HepG2 (cell line): ENCODE measurements at regions not wholly inside any gene's neighbourhood (a gene's known extent, or its start where the extent isn't known, plus 50 kb on each side); places are given as distances from the start of the nearest gene placed in this dataset.

Experiments
- ATAC-seq: fragments of 200-7000 bp; cut with Tn5 transposase; 3 replicates; pipeline ENCODE4 v1.9.1; 2020; ENCODE audit warnings: mild to moderate bottlenecking, moderate library complexity
- BruUV-seq: library from RNA; stranded (reverse); fragments of 400-500 nt; replicated peaks from 2 replicates; lab custom pipeline; 2021; lab: Mats Ljungman, UMichigan
- CTCF ChIA-PET: fragments of 300-600 bp; formaldehyde crosslinking; extraction: SDS; loops from one replicate; lab custom pipeline; 2021; ENCODE audit warnings: low total read pairs, inconsistent platforms, low intra/inter-chr PET ratio; lab: Yijun Ruan, JAX
- POLR2A ChIA-PET: fragments of 350-600 bp; sonication (Branson Sonifier 250); formaldehyde crosslinking; loops from one replicate; lab custom pipeline; 2020; ENCODE audit warnings: antibody characterized with exemption, inconsistent platforms; lab: Yijun Ruan, JAX
- DNase-seq: peaks from one replicate; pipeline ENCODE4 v3.0.0-alpha.2; 2015; ENCODE audit warnings: low spot score
- FAIRE-seq: peaks from 3 replicates; lab custom pipeline; 2011; peaks lifted over from hg19 to GRCh38; lab: Jason Lieb, UNC
- H2AFZ ChIP-seq: one replicate; pipeline ENCODE4 v1.6.1; 2011; ENCODE audit warnings: low read length, inconsistent platforms
- H3K27ac ChIP-seq: fragments of 300-600 bp; 3 replicates; pipeline ENCODE4 v1.8.0; 2011; ENCODE audit warnings: mixed run types, mild to moderate bottlenecking, mixed read lengths, low read length, inconsistent platforms; ENCODE audit not compliant: insufficient read depth; ENCODE audit errors: extremely low read length
- H3K27me3 ChIP-seq, 2 experiments: fragments of 200-600 bp in 1 of 2; 2 replicates in 1 of 2; 3 replicates in 1 of 2; pipeline versions ENCODE4 v1.6.0 to v1.8.0; 2011; ENCODE audit warnings: low read length in 2 of 2, mild to moderate bottlenecking in 2 of 2, moderate library complexity in 2 of 2, inconsistent platforms in 1 of 2; ENCODE audit not compliant: insufficient read depth in 2 of 2, control insufficient read depth in 1 of 2
- H3K36me3 ChIP-seq, 2 experiments: fragments of 200-600 bp in 1 of 2; replicated peaks in 1 of 2; 2 replicates in 1 of 2; 3 replicates in 1 of 2; pipeline versions ENCODE4 v1.5.1 to v1.8.0; 2011; ENCODE audit warnings: low read length in 2 of 2, inconsistent platforms in 1 of 2; ENCODE audit not compliant: insufficient read depth in 2 of 2, control insufficient read depth in 1 of 2
- H3K4me1 ChIP-seq: 2 replicates; pipeline ENCODE4 v1.5.1; 2012; ENCODE audit warnings: low read length, inconsistent platforms; ENCODE audit not compliant: insufficient read depth
- H3K4me2 ChIP-seq: 2 replicates; pipeline ENCODE4 v1.6.0; 2011; ENCODE audit warnings: low read depth, low read length, inconsistent platforms
- H3K4me3 ChIP-seq, 3 experiments: fragments of 200-600 bp in 1 of 3; sonication (generic), shearing (Covaris generic) in 1 of 3; replicated peaks in 1 of 3; 2 replicates each; pipeline ENCODE4 v1.5.1; 2011 to 2016; ENCODE audit warnings: low read length in 3 of 3, inconsistent platforms in 2 of 3, low read depth in 2 of 3, mild to moderate bottlenecking in 2 of 3, control low read depth in 1 of 3, mixed read lengths in 1 of 3; ENCODE audit not compliant: insufficient read depth in 1 of 3
- H3K79me2 ChIP-seq: one replicate; pipeline ENCODE4 v1.6.1; 2011; ENCODE audit warnings: low read length, inconsistent platforms; ENCODE audit not compliant: insufficient read depth
- H3K9ac ChIP-seq: 2 replicates; pipeline ENCODE4 v1.6.0; 2011; ENCODE audit warnings: mild to moderate bottlenecking, low read depth, low read length, inconsistent platforms; ENCODE audit not compliant: insufficient read depth
- H3K9me3 ChIP-seq: 2 replicates; pipeline ENCODE4 v1.5.1; 2012; ENCODE audit warnings: mild to moderate bottlenecking, low read length
- H4K20me1 ChIP-seq: 2 replicates; pipeline ENCODE4 v1.6.0; 2011; ENCODE audit warnings: inconsistent platforms, mild to moderate bottlenecking, low read length, moderate library complexity; ENCODE audit not compliant: insufficient read depth
- ARID2 ChIP-seq: sonication (generic); formaldehyde crosslinking; IDR thresholded peaks from 2 replicates; pipeline ENCODE4 v1.8.1; 2022; ENCODE audit warnings: mild to moderate bottlenecking, missing genetic modification reagents, borderline replicate concordance
- BCLAF1 ChIP-seq: fragments of 450-650 bp; IDR thresholded peaks from 2 replicates; pipeline ENCODE4 v1.6.1; 2017; ENCODE audit warnings: mild to moderate bottlenecking
- HDAC6 ChIP-seq: fragments of 200-600 bp; sonication (generic); IDR thresholded peaks from 2 replicates; pipeline ENCODE4 v1.7.0; 2017; ENCODE audit warnings: mild to moderate bottlenecking, antibody characterized with exemption, low read length, low read depth
- HMGA1 ChIP-seq: sonication (generic); formaldehyde crosslinking; conservative IDR thresholded peaks from 2 replicates; pipeline ENCODE4 v1.4.0; 2020; ENCODE audit warnings: missing genetic modification reagents
- MTERF4 ChIP-seq: sonication (generic); formaldehyde crosslinking; IDR thresholded peaks from 2 replicates; pipeline ENCODE4 v1.8.0; 2023; ENCODE audit warnings: mild to moderate bottlenecking, missing genetic modification reagents
- RBAK ChIP-seq: sonication (generic); formaldehyde crosslinking; IDR thresholded peaks from 2 replicates; pipeline ENCODE4 v1.5.1; 2020; ENCODE audit warnings: mild to moderate bottlenecking, missing genetic modification reagents
- SIN3A ChIP-seq: IDR thresholded peaks from 2 replicates; pipeline ENCODE4 v1.6.1; 2011; ENCODE audit warnings: low read depth, mild to moderate bottlenecking, control low read depth, low read length, borderline replicate concordance
- ZBTB46 ChIP-seq: sonication (generic); formaldehyde crosslinking; IDR thresholded peaks from 2 replicates; pipeline ENCODE4 v1.4.0; 2020; ENCODE audit warnings: mild to moderate bottlenecking, missing genetic modification reagents, borderline replicate concordance
- ZKSCAN1 ChIP-seq: fragments of 150-350 bp; IDR thresholded peaks from 2 replicates; pipeline ENCODE4 v1.6.1; 2014; ENCODE audit warnings: low read length
- ZNF446 ChIP-seq: sonication (generic); formaldehyde crosslinking; IDR thresholded peaks from 2 replicates; pipeline ENCODE4 v1.5.0; 2020; ENCODE audit warnings: mild to moderate bottlenecking, missing genetic modification reagents
- ZNF609 ChIP-seq: sonication (generic); formaldehyde crosslinking; IDR thresholded peaks from 2 replicates; pipeline ENCODE4 v1.4.0; 2020; ENCODE audit warnings: mild to moderate bottlenecking, missing genetic modification reagents, borderline replicate concordance
- ZNF790 ChIP-seq: sonication (generic); formaldehyde crosslinking; IDR thresholded peaks from 2 replicates; pipeline ENCODE4 v1.8.0; 2022; ENCODE audit warnings: missing genetic modification reagents, mild to moderate bottlenecking, borderline replicate concordance
- ZSCAN5A ChIP-seq: sonication (generic); formaldehyde crosslinking; IDR thresholded peaks from 2 replicates; pipeline ENCODE4 v1.8.0; 2022; ENCODE audit warnings: mild to moderate bottlenecking, missing genetic modification reagents, borderline replicate concordance
- WGBS: methylation state at CpG from one replicate; pipeline ENCODE4 v1.1.6; 2017; ENCODE audit warnings: low lambda C conversion rate; 5-methylcytosine and 5-hydroxymethylcytosine counted together
- in situ Hi-C: cut with HindIII; loops from 2 replicates; pipeline ENCODE4 v1.10.0; 2017; ENCODE audit warnings: low pct_unique_long_range_greater_than_20kb; ENCODE audit not compliant: extremely low pct_ligation_motif_present
- intact Hi-C: fragments of 100-400 bp; cut with micrococcal nuclease; formaldehyde crosslinking; loops from one replicate; pipeline ENCODE4 v1.10.0; 2022; ENCODE audit not compliant: unreplicated experiment

GRCh38 chr2:144014103-144014502 lies 505.8 kb downstream of the ZEB2 start:
- WGBS: 52% methylated on average over 5 of the region's 5 CpGs
- FAIRE-seq: no peak
- intact Hi-C loops (no loop called here), in situ Hi-C loops (no loop called here)
- no peaks in the 10 kb centered on the region for H3K36me3 ChIP-seq
- H3K27ac ChIP-seq: no peak overlapping the region
- ATAC-seq: no peak
- no peak overlapping the region for H3K9ac ChIP-seq
- no peak overlapping the region for H3K4me2 ChIP-seq
- H2AFZ ChIP-seq: no peak overlapping the region
- no peak overlapping the region for H3K4me3 ChIP-seq
- no TSS peak for BruUV-seq
- 0 out of 2 replicates have a peak, but pooled peaks cover 3% of the 10 kb centered on the region for H3K4me1 ChIP-seq
- H3K27me3 ChIP-seq: no peaks in the 10 kb centered on the region; a peak in 1 of 5 replicates
- ChIA-PET CTCF (no interaction called here), POLR2A (no interaction called here)
- no peak for DNase-seq
- no peaks in the 10 kb centered on the region for H3K79me2 ChIP-seq
- no peaks in the 10 kb centered on the region for H4K20me1 ChIP-seq
- H3K9me3 ChIP-seq: no peaks in the 10 kb centered on the region
- no peak for TF ChIP-seq SIN3A
- TF ChIP-seq ZBTB46: no peak
- no peak for TF ChIP-seq MTERF4 (CRISPR knock-in tag)
- no peak for TF ChIP-seq ZSCAN5A
- no peak for TF ChIP-seq ZKSCAN1
- TF ChIP-seq HMGA1: no peak
- no peak for TF ChIP-seq BCLAF1
- TF ChIP-seq HDAC6: no peak
- no peak for TF ChIP-seq ZNF790 (CRISPR knock-in tag)
- TF ChIP-seq RBAK (CRISPR knock-in tag): no peak
- TF ChIP-seq ZNF609 (CRISPR knock-in tag): no peak
- no peak for TF ChIP-seq ARID2 (CRISPR knock-in tag)
- no peak for TF ChIP-seq ZNF446 (CRISPR knock-in tag)
